ENCODE measurements at regions not wholly inside any gene's neighbourhood (a gene's known extent, or its start where the extent isn't known, plus 50 kb on each side); places are given as distances from the start of the nearest gene placed in this dataset.

GRCh38 chr11:112391086-112391485, 130.4 kb upstream of the PLET1 start (continued):
- TF ChIP-seq EZH2 (IDR thresholded peaks at IDR 0.05; ENCODE audit: low read depth, low read length, severe bottlenecking) (no peak), SIN3A (conservative IDR thresholded peaks at IDR 0.05 in 1 of 2, IDR thresholded peaks at IDR 0.05 in 1 of 2; ENCODE audit: low read depth in 1 of 2, low read length in 2 of 2) (no peak)

All from H1 (cell line).